SK-N-SH (cell line): ENCODE measurements at regions not wholly inside any gene's neighbourhood (a gene's known extent, or its start where the extent isn't known, plus 50 kb on each side); places are given as distances from the start of the nearest gene placed in this dataset.

ENCODE experiments used
- CTCF ChIA-PET: fragments of 300-600, 350-600 bp; formaldehyde crosslinking; extraction: SDS; loops from one replicate; lab custom pipeline; 2021; lab: Yijun Ruan, JAX
- POLR2A ChIA-PET: fragments of 350-600 bp; sonication (Branson Sonifier 250); formaldehyde crosslinking; extraction: SDS; loops from one replicate; lab custom pipeline; 2020; ENCODE audit warnings: antibody characterized with exemption, inconsistent platforms; lab: Yijun Ruan, JAX
- DNase-seq: peaks from one replicate; pipeline ENCODE4 v3.0.0; 2012
- H2AFZ ChIP-seq: fragments of 200-600 bp; sonication (generic); 2 replicates; pipeline ENCODE4 v1.8.1; 2016; ENCODE audit warnings: antibody characterized with exemption, mild to moderate bottlenecking, low read depth
- H3F3A ChIP-seq: fragments of 200-600 bp; sonication (generic); replicated peaks from 2 replicates; pipeline ENCODE3; 2016; ENCODE audit warnings: antibody characterized with exemption, mild to moderate bottlenecking; ENCODE audit not compliant: insufficient read depth
- H3K27ac ChIP-seq, 2 experiments: fragments of 200-500 bp in 1 of 2; fragments of 200-600 bp in 1 of 2; sonication (Bioruptor generic) in 1 of 2; sonication (generic), shearing (Covaris generic) in 1 of 2; 2 replicates each; pipeline versions ENCODE4 v1.5.1 to v1.6.1; 2014 to 2016; ENCODE audit warnings: low read depth in 2 of 2, inconsistent platforms in 1 of 2, low read length in 1 of 2, mild to moderate bottlenecking in 1 of 2, mixed read lengths in 1 of 2
- H3K27me3 ChIP-seq: fragments of 200-600 bp; sonication (generic), shearing (Covaris generic); 2 replicates; pipeline ENCODE4 v1.6.1; 2016; ENCODE audit warnings: mixed run types; ENCODE audit not compliant: insufficient read depth
- H3K36me3 ChIP-seq, 2 experiments: fragments of 200-500 bp in 1 of 2; fragments of 200-600 bp in 1 of 2; sonication (Bioruptor generic) in 1 of 2; sonication (generic) in 1 of 2; replicated peaks in 1 of 2; 2 replicates each; pipeline versions ENCODE3 to v1.5.1; 2014 to 2016; ENCODE audit warnings: low read length in 1 of 2, mild to moderate bottlenecking in 1 of 2; ENCODE audit not compliant: insufficient read depth in 2 of 2, control insufficient read depth in 1 of 2
- H3K4me1 ChIP-seq, 2 experiments: fragments of 200-500 bp in 1 of 2; fragments of 200-600 bp in 1 of 2; sonication (Bioruptor generic) in 1 of 2; sonication (generic), shearing (Covaris generic) in 1 of 2; 2 replicates each; pipeline versions ENCODE4 v1.5.1 to v1.6.1; 2014 to 2016; ENCODE audit warnings: low read depth in 1 of 2, low read length in 1 of 2, mixed run types in 1 of 2; ENCODE audit not compliant: insufficient read depth in 2 of 2, control insufficient read depth in 1 of 2
- H3K4me2 ChIP-seq: fragments of 200-600 bp; sonication (generic), shearing (Covaris generic); 2 replicates; pipeline ENCODE4 v1.6.1; 2017; ENCODE audit warnings: mixed run types
- H3K4me3 ChIP-seq, 2 experiments: fragments of 200-500 bp in 1 of 2; fragments of 200-600 bp in 1 of 2; sonication (Bioruptor generic) in 1 of 2; sonication (generic), shearing (Covaris generic) in 1 of 2; 2 replicates each; pipeline versions ENCODE4 v1.5.1 to v1.8.1; 2014 to 2016; ENCODE audit warnings: low read depth in 2 of 2, inconsistent platforms in 1 of 2, low read length in 1 of 2, mild to moderate bottlenecking in 1 of 2, mixed read lengths in 1 of 2, moderate library complexity in 1 of 2
- H3K79me2 ChIP-seq: fragments of 200-600 bp; sonication (generic); 2 replicates; pipeline ENCODE4 v1.8.1; 2017; ENCODE audit warnings: mild to moderate bottlenecking; ENCODE audit not compliant: insufficient read depth
- H3K9ac ChIP-seq: fragments of 200-600 bp; sonication (generic); 2 replicates; pipeline ENCODE4 v1.6.1; 2017; ENCODE audit warnings: mixed run types
- H3K9me2 ChIP-seq: fragments of 200-600 bp; sonication (generic); 2 replicates; pipeline ENCODE4 v1.6.1; 2017; ENCODE audit warnings: mixed run types
- H3K9me3 ChIP-seq: fragments of 200-600 bp; sonication (generic); 2 replicates; pipeline ENCODE4 v1.6.1; 2017; ENCODE audit warnings: mixed run types, mild to moderate bottlenecking, moderate library complexity
- H4K20me1 ChIP-seq: fragments of 200-600 bp; sonication (generic); 2 replicates; pipeline ENCODE4 v1.6.1; 2017; ENCODE audit warnings: mild to moderate bottlenecking, mixed run types; ENCODE audit not compliant: insufficient read depth
- CHD2 ChIP-seq: fragments of 150-350 bp; IDR thresholded peaks from 2 replicates; pipeline ENCODE4 v1.6.1; 2018; ENCODE audit warnings: low read length; ENCODE audit not compliant: partially characterized antibody
- CTCF ChIP-seq: fragments of 200-600 bp; sonication (generic); IDR thresholded peaks from 2 replicates; pipeline ENCODE4 v1.6.1; 2017; ENCODE audit warnings: antibody characterized with exemption, mild to moderate bottlenecking, moderate library complexity
- FOSL2 ChIP-seq: IDR thresholded peaks from 2 replicates; pipeline ENCODE4 v1.4.0; 2012; ENCODE audit warnings: low read depth, mild to moderate bottlenecking, moderate library complexity, borderline replicate concordance
- FOXJ3 ChIP-seq: sonication (generic); formaldehyde crosslinking; IDR thresholded peaks from 2 replicates; pipeline ENCODE4 v1.5.1; 2020; ENCODE audit warnings: mild to moderate bottlenecking, missing genetic modification reagents
- GABPA ChIP-seq: IDR thresholded peaks from 2 replicates; pipeline ENCODE4 v1.4.0; 2012; ENCODE audit warnings: low read depth, mild to moderate bottlenecking
- GATA2 ChIP-seq: sonication (generic); formaldehyde crosslinking; IDR thresholded peaks from 2 replicates; pipeline ENCODE4 v1.5.0; 2020; ENCODE audit warnings: mild to moderate bottlenecking, missing genetic modification reagents
- JUND ChIP-seq: IDR thresholded peaks from 2 replicates; pipeline ENCODE4 v1.4.0; 2012
- MEF2A ChIP-seq: IDR thresholded peaks from 2 replicates; pipeline ENCODE4 v1.4.0; 2012; ENCODE audit warnings: low read depth, borderline replicate concordance
- NFIC ChIP-seq: IDR thresholded peaks from 2 replicates; pipeline ENCODE4 v1.4.0; 2012; ENCODE audit warnings: borderline replicate concordance
- NRF1 ChIP-seq: IDR thresholded peaks from 2 replicates; pipeline ENCODE4 v1.6.1; 2012; ENCODE audit warnings: low read depth, mild to moderate bottlenecking, low read length
- RAD21 ChIP-seq: IDR thresholded peaks from 2 replicates; pipeline ENCODE4 v1.6.1; 2012; ENCODE audit warnings: mild to moderate bottlenecking, low read length
- RCOR1 ChIP-seq: fragments of 150-350 bp; IDR thresholded peaks from 2 replicates; pipeline ENCODE4 v1.6.1; 2017; ENCODE audit warnings: antibody characterized with exemption, low read length
- RFX5 ChIP-seq: IDR thresholded peaks from 2 replicates; pipeline ENCODE4 v1.6.1; 2012; ENCODE audit warnings: mild to moderate bottlenecking, improper control_type of control experiment, low read length
- SIN3A ChIP-seq: IDR thresholded peaks from 2 replicates; pipeline ENCODE4 v1.6.1; 2012; ENCODE audit warnings: low read depth, mild to moderate bottlenecking, low read length, moderate library complexity, borderline replicate concordance
- SMC3 ChIP-seq: IDR thresholded peaks from 2 replicates; pipeline ENCODE4 v1.6.1; 2012; ENCODE audit warnings: low read depth, low read length, improper control_type of control experiment
- TAF1 ChIP-seq: IDR thresholded peaks from 2 replicates; pipeline ENCODE4 v1.6.1; 2012; ENCODE audit warnings: low read depth, mild to moderate bottlenecking, low read length, moderate library complexity, borderline replicate concordance
- TCF12 ChIP-seq: IDR thresholded peaks from 2 replicates; pipeline ENCODE4 v1.4.0; 2012
- whole genome bisulfite sequencing: methylation state at CpG from one replicate; pipeline ENCODE4 v1.1.6; 2017; ENCODE audit warnings: low lambda C conversion rate; 5-methylcytosine and 5-hydroxymethylcytosine counted together
- TF ChIP-seq, protein P1 (sequence below): fragments of 150-350 bp; IDR thresholded peaks from 2 replicates; pipeline ENCODE4 v1.6.1; 2017; ENCODE audit warnings: antibody characterized with exemption, low read length, low read depth, borderline replicate concordance
- TF ChIP-seq, protein P2 (sequence below): IDR thresholded peaks from 2 replicates; pipeline ENCODE4; 2012

DNA sequence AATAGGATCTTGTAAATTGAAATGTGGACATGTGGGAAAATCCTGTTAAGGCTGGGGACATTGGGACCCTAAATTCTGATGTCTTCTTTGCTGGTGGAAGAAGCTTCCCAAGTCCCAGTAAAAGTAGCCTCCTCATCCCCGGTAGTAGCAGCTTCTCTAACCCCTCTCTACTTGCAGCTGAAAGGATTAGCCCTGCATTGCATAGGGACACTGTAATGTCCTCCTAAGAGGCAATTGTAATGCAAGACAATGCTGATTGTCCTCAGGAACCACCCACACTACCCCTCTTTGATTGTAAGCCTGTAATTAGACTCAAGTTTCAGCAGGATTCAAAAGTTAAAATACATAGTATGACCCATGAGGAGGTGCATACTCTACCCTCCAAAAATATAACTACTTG is 1938.4 kb upstream of the C9orf72 start (continued):
- TF ChIP-seq CTCF: no peak
- no peak for TF ChIP-seq SIN3A
- TF ChIP-seq TAF1: no peak
- TF ChIP-seq, protein P1, sequence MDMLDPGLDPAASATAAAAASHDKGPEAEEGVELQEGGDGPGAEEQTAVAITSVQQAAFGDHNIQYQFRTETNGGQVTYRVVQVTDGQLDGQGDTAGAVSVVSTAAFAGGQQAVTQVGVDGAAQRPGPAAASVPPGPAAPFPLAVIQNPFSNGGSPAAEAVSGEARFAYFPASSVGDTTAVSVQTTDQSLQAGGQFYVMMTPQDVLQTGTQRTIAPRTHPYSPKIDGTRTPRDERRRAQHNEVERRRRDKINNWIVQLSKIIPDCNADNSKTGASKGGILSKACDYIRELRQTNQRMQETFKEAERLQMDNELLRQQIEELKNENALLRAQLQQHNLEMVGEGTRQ: no peak
- no peak for TF ChIP-seq FOSL2
- TF ChIP-seq FOXJ3 (CRISPR knock-in tag): no peak
- no peak for TF ChIP-seq JUND
- no peak for TF ChIP-seq GABPA
- TF ChIP-seq NFIC: no peak

DNA sequence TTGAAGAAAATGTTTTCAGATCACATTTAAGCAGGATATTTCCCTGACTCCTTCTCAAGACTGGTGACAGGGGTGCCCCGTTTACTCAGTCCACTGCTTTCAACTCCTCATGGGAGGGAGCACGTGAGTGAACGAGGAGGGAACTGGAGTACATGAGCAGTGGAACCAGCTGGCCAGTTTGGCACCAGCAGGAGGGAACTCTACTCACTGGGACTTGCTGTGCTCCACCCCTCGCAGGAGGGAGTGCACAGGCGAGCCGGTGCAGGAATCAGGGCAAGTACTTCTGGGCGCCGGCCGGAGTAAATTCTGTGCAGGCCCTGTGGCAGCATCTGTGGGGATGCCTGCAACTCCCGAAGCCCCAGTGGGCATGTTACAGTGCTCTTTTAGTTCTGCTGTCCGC is 1941.1 kb upstream of the C9orf72 start:
- Histone ChIP-seq H3K9me3 (no peaks in the 10 kb centered on the region), H3K4me1 (no peaks in the 10 kb centered on the region), H3K9me2 (no peaks in the 10 kb centered on the region), H3K36me3 (no peaks in the 10 kb centered on the region), H4K20me1 (no peaks in the 10 kb centered on the region), H3K79me2 (no peaks in the 10 kb centered on the region), H3K27ac (no peak overlapping the region), H2AFZ (no peak overlapping the region), H3K9ac (no peak overlapping the region), H3F3A (no peaks in the 10 kb centered on the region), H3K4me2 (no peak overlapping the region), H3K27me3 (no peaks in the 10 kb centered on the region), H3K4me3 (no peak overlapping the region)
- POLR2A ChIA-PET: no interaction called here
- WGBS: 64% methylated on average over 10 of the region's 11 CpGs
- CTCF ChIA-PET: no interaction called here
- no peak for DNase-seq
- TF ChIP-seq SIN3A: no peak
- no peak for TF ChIP-seq GABPA
- no peak for TF ChIP-seq FOXJ3 (CRISPR knock-in tag)
- TF ChIP-seq TCF12: no peak
- TF ChIP-seq RFX5: no peak
- TF ChIP-seq FOSL2: no peak
- TF ChIP-seq TAF1: no peak
- TF ChIP-seq, protein P1: no peak
- TF ChIP-seq RAD21: no peak
- no peak for TF ChIP-seq JUND
- no peak for TF ChIP-seq RCOR1
- no peak for TF ChIP-seq NRF1
- TF ChIP-seq, protein P2, sequence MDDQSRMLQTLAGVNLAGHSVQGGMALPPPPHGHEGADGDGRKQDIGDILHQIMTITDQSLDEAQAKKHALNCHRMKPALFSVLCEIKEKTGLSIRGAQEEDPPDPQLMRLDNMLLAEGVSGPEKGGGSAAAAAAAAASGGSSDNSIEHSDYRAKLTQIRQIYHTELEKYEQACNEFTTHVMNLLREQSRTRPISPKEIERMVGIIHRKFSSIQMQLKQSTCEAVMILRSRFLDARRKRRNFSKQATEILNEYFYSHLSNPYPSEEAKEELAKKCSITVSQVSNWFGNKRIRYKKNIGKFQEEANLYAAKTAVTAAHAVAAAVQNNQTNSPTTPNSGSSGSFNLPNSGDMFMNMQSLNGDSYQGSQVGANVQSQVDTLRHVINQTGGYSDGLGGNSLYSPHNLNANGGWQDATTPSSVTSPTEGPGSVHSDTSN: no peak
- no peak for TF ChIP-seq MEF2A
- TF ChIP-seq GATA2 (CRISPR knock-in tag): no peak
- TF ChIP-seq CHD2: no peak
- TF ChIP-seq CTCF: no peak
- no peak for TF ChIP-seq SMC3
